ENCODE measurements at regions not wholly inside any gene's neighbourhood (a gene's known extent, or its start where the extent isn't known, plus 50 kb on each side); places are given as distances from the start of the nearest gene placed in this dataset.

- TF ChIP-seq POLR2A (IDR thresholded peaks at IDR 0.05): no peak
- no peak for TF ChIP-seq CTCF (IDR thresholded peaks at IDR 0.05)
- TF ChIP-seq POLR2AphosphoS5 (IDR thresholded peaks at IDR 0.05): no peak
Observed at GRCh38 chr7:69192134-69192533, 406.1 kb upstream of the AUTS2 start.
